HepG2 (cell line): ENCODE measurements at regions not wholly inside any gene's neighbourhood (a gene's known extent, or its start where the extent isn't known, plus 50 kb on each side); places are given as distances from the start of the nearest gene placed in this dataset.

Experiments
- FOXA1 ChIP-seq, 2 experiments: fragments of 450-650 bp in 1 of 2; sonication (generic) in 1 of 2; formaldehyde crosslinking in 1 of 2; IDR thresholded peaks; 2 replicates each; pipeline versions ENCODE4 v1.4.0 to v1.6.1; 2016 to 2020; ENCODE audit warnings: missing genetic modification reagents in 1 of 2
- HOXA3 ChIP-seq: sonication (generic); formaldehyde crosslinking; IDR thresholded peaks from 2 replicates; pipeline ENCODE4 v1.5.0; 2020; ENCODE audit warnings: missing genetic modification reagents
- ISL2 ChIP-seq: sonication (generic); formaldehyde crosslinking; IDR thresholded peaks from 2 replicates; pipeline ENCODE4 v1.5.0; 2020; ENCODE audit warnings: missing genetic modification reagents
- PHB2 ChIP-seq: fragments of 450-650 bp; IDR thresholded peaks from 2 replicates; pipeline ENCODE4 v1.6.1; 2018; ENCODE audit not compliant: partially characterized antibody
- SMYD3 ChIP-seq: sonication (generic); formaldehyde crosslinking; IDR thresholded peaks from 2 replicates; pipeline ENCODE4 v1.8.1; 2023; ENCODE audit warnings: mild to moderate bottlenecking, missing genetic modification reagents
- SP2 ChIP-seq: sonication (generic); formaldehyde crosslinking; IDR thresholded peaks from 2 replicates; pipeline ENCODE4 v1.5.1; 2020; ENCODE audit warnings: mild to moderate bottlenecking, missing genetic modification reagents
- TMF1 ChIP-seq: sonication (generic); formaldehyde crosslinking; IDR thresholded peaks from 2 replicates; pipeline ENCODE4 v1.8.1; 2022; ENCODE audit warnings: low read depth, missing genetic modification reagents
- ZBTB38 ChIP-seq: sonication (generic); formaldehyde crosslinking; IDR thresholded peaks from 2 replicates; pipeline ENCODE4 v1.5.1; 2020; ENCODE audit warnings: mild to moderate bottlenecking, missing genetic modification reagents
- ZFYVE20 ChIP-seq: sonication (generic); formaldehyde crosslinking; IDR thresholded peaks from 2 replicates; pipeline ENCODE4 v1.8.0; 2023; ENCODE audit warnings: low read depth, mild to moderate bottlenecking, moderate library complexity, missing genetic modification reagents, borderline replicate concordance
- ZNF558 ChIP-seq: sonication (generic); formaldehyde crosslinking; IDR thresholded peaks from 2 replicates; pipeline ENCODE4 v1.9.0; 2022; ENCODE audit warnings: mild to moderate bottlenecking, missing genetic modification reagents, borderline replicate concordance
- ZNF569 ChIP-seq: sonication (generic); formaldehyde crosslinking; IDR thresholded peaks from 2 replicates; pipeline ENCODE4 v1.5.0; 2020; ENCODE audit warnings: mild to moderate bottlenecking, missing genetic modification reagents, moderate library complexity, borderline replicate concordance
- ZNF766 ChIP-seq: sonication (generic); formaldehyde crosslinking; IDR thresholded peaks from 2 replicates; pipeline ENCODE4 v1.5.0; 2020; ENCODE audit warnings: missing genetic modification reagents, borderline replicate concordance
- ZNF850 ChIP-seq: sonication (generic); formaldehyde crosslinking; conservative IDR thresholded peaks from 2 replicates; pipeline ENCODE4 v1.9.0; 2021; ENCODE audit warnings: mild to moderate bottlenecking, missing genetic modification reagents
- TF ChIP-seq, protein P1 (sequence below): sonication (generic); formaldehyde crosslinking; IDR thresholded peaks from 2 replicates; pipeline ENCODE4 v1.4.0; 2020; ENCODE audit warnings: missing genetic modification reagents, borderline replicate concordance
- TF ChIP-seq, protein P2 (sequence below): sonication (generic); formaldehyde crosslinking; IDR thresholded peaks from 2 replicates; pipeline ENCODE4 v1.4.0; 2020; ENCODE audit warnings: missing genetic modification reagents
- TF ChIP-seq, protein P3 (sequence below): sonication (generic); formaldehyde crosslinking; IDR thresholded peaks from 2 replicates; pipeline ENCODE4 v1.5.0; 2020; ENCODE audit warnings: missing genetic modification reagents
- TF ChIP-seq, protein P4 (sequence below): sonication (generic); formaldehyde crosslinking; IDR thresholded peaks from 2 replicates; pipeline ENCODE4 v1.4.0; 2020; ENCODE audit warnings: mild to moderate bottlenecking, missing genetic modification reagents
- TF ChIP-seq, protein P5 (sequence below): sonication (generic); formaldehyde crosslinking; IDR thresholded peaks from 2 replicates; pipeline ENCODE4 v1.8.0; 2022; ENCODE audit warnings: mild to moderate bottlenecking, missing genetic modification reagents

DNA sequence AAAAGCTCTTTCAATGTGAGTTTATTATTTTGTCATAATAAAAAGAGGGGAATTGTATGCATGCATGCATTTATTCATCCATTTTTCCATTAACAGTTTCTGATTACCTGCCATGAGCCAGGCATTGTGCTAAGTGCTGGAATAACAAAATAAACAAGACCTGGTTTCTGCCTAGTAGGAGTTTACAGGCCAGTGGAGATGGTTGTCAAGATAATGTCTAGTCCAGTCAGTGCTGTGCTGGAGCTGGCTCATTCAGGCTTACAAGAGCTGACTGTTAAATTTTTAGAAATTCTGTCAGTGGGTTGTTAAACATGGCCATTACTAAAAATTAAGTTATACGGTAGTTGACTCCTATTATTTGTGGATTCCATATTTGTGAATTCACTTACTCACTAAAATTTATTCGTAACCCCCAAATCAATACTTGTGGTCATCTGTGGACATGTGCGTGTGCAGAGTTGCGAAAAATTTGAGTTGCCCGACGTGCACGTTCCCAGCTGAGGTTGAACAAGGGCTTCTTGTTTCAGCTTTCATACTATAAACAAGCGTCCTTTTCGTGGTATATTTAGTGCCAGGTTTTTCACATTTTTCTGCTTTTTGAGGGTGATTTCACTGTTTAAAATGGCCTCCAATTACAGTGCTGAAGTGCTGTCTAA is 172.3 kb upstream of the RPS6KA3 start (continued):
- TF ChIP-seq, protein P1, sequence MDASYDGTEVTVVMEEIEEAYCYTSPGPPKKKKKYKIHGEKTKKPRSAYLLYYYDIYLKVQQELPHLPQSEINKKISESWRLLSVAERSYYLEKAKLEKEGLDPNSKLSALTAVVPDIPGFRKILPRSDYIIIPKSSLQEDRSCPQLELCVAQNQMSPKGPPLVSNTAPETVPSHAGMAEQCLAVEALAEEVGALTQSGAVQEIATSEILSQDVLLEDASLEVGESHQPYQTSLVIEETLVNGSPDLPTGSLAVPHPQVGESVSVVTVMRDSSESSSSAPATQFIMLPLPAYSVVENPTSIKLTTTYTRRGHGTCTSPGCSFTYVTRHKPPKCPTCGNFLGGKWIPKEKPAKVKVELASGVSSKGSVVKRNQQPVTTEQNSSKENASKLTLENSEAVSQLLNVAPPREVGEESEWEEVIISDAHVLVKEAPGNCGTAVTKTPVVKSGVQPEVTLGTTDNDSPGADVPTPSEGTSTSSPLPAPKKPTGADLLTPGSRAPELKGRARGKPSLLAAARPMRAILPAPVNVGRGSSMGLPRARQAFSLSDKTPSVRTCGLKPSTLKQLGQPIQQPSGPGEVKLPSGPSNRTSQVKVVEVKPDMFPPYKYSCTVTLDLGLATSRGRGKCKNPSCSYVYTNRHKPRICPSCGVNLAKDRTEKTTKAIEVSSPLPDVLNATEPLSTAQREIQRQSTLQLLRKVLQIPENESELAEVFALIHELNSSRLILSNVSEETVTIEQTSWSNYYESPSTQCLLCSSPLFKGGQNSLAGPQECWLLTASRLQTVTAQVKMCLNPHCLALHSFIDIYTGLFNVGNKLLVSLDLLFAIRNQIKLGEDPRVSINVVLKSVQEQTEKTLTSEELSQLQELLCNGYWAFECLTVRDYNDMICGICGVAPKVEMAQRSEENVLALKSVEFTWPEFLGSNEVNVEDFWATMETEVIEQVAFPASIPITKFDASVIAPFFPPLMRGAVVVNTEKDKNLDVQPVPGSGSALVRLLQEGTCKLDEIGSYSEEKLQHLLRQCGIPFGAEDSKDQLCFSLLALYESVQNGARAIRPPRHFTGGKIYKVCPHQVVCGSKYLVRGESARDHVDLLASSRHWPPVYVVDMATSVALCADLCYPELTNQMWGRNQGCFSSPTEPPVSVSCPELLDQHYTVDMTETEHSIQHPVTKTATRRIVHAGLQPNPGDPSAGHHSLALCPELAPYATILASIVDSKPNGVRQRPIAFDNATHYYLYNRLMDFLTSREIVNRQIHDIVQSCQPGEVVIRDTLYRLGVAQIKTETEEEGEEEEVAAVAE: 0 out of 2 replicates have a peak, but pooled peaks have one; percentile 25
- TF ChIP-seq HOXA3 (CRISPR knock-in tag): peak; percentile 54; the same call in 1 of the 2 replicates
- TF ChIP-seq PHB2: no peak
- peak; percentile 42; the same call in 1 of the 2 replicates for TF ChIP-seq ZBTB38 (CRISPR knock-in tag)
- TF ChIP-seq ZNF569: no peak
- no peak for TF ChIP-seq FOXA1 (IDR thresholded peaks at IDR 0.05)
- no peak for TF ChIP-seq FOXA1 (CRISPR knock-in tag; IDR thresholded peaks at IDR 0.05)
- no peak for TF ChIP-seq SMYD3 (CRISPR knock-in tag)
- TF ChIP-seq, protein P2, sequence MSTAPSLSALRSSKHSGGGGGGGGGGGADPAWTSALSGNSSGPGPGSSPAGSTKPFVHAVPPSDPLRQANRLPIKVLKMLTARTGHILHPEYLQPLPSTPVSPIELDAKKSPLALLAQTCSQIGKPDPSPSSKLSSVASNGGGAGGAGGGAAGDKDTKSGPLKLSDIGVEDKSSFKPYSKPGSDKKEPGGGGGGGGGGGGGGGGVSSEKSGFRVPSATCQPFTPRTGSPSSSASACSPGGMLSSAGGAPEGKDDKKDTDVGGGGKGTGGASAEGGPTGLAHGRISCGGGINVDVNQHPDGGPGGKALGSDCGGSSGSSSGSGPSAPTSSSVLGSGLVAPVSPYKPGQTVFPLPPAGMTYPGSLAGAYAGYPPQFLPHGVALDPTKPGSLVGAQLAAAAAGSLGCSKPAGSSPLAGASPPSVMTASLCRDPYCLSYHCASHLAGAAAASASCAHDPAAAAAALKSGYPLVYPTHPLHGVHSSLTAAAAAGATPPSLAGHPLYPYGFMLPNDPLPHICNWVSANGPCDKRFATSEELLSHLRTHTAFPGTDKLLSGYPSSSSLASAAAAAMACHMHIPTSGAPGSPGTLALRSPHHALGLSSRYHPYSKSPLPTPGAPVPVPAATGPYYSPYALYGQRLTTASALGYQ (CRISPR knock-in tag): no peak
- no peak for TF ChIP-seq ZNF766 (CRISPR knock-in tag)
- TF ChIP-seq ISL2 (CRISPR knock-in tag): 0 out of 2 replicates have a peak, but pooled peaks have one; percentile 18
- TF ChIP-seq, protein P3, sequence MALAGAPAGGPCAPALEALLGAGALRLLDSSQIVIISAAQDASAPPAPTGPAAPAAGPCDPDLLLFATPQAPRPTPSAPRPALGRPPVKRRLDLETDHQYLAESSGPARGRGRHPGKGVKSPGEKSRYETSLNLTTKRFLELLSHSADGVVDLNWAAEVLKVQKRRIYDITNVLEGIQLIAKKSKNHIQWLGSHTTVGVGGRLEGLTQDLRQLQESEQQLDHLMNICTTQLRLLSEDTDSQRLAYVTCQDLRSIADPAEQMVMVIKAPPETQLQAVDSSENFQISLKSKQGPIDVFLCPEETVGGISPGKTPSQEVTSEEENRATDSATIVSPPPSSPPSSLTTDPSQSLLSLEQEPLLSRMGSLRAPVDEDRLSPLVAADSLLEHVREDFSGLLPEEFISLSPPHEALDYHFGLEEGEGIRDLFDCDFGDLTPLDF (CRISPR knock-in tag): no peak
- TF ChIP-seq SP2 (CRISPR knock-in tag): no peak
- TF ChIP-seq, protein P4, sequence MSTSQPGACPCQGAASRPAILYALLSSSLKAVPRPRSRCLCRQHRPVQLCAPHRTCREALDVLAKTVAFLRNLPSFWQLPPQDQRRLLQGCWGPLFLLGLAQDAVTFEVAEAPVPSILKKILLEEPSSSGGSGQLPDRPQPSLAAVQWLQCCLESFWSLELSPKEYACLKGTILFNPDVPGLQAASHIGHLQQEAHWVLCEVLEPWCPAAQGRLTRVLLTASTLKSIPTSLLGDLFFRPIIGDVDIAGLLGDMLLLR: no peak
- TF ChIP-seq TMF1 (CRISPR knock-in tag): no peak
- no peak for TF ChIP-seq ZNF558 (CRISPR knock-in tag)
- no peak for TF ChIP-seq ZNF850 (CRISPR knock-in tag)
- TF ChIP-seq, protein P5, sequence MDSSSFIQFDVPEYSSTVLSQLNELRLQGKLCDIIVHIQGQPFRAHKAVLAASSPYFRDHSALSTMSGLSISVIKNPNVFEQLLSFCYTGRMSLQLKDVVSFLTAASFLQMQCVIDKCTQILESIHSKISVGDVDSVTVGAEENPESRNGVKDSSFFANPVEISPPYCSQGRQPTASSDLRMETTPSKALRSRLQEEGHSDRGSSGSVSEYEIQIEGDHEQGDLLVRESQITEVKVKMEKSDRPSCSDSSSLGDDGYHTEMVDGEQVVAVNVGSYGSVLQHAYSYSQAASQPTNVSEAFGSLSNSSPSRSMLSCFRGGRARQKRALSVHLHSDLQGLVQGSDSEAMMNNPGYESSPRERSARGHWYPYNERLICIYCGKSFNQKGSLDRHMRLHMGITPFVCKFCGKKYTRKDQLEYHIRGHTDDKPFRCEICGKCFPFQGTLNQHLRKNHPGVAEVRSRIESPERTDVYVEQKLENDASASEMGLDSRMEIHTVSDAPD (CRISPR knock-in tag): no peak
- no peak for TF ChIP-seq ZFYVE20 (CRISPR knock-in tag)
